ENCODE measurements at regions not wholly inside any gene's neighbourhood (a gene's known extent, or its start where the extent isn't known, plus 50 kb on each side); places are given as distances from the start of the nearest gene placed in this dataset.
A peak's percentile ranks its signal among the peaks of the same experiment; 100 is the strongest.

GRCh38 chr17:77325577-77326075 lies 184.9 kb downstream of the SEC14L1 start:
- H3K4me3 ChIP-seq (ENCODE audit: low read depth in 1 of 3, low read length in 3 of 3): no peak overlapping the region
- no peak for DNase-seq (ENCODE audit: low spot score)
- TF ChIP-seq FOXA2 (IDR thresholded peaks at IDR 0.05) (no peak), RXRA (IDR thresholded peaks at IDR 0.05) (no peak), FOXA1 (IDR thresholded peaks at IDR 0.05) (no peak), EGR1 (IDR thresholded peaks at IDR 0.05; ENCODE audit: low read depth in 2 of 2) (no peak), NR2F2 (IDR thresholded peaks at IDR 0.05) (no peak), MAX (IDR thresholded peaks at IDR 0.05) (no peak), CTCF (IDR thresholded peaks at IDR 0.05; ENCODE audit: low read depth, low read length, missing input control) (no peak), REST (IDR thresholded peaks at IDR 0.05) (no peak), HNF4A (conservative IDR thresholded peaks at IDR 0.05) (no peak), TAF1 (conservative IDR thresholded peaks at IDR 0.05) (no peak), ZBTB33 (IDR thresholded peaks at IDR 0.05) (no peak), RAD21 (IDR thresholded peaks at IDR 0.05) (no peak), HNF4G (IDR thresholded peaks at IDR 0.05) (no peak), ATF3 (IDR thresholded peaks at IDR 0.05) (no peak), YY1 (IDR thresholded peaks at IDR 0.05) (no peak), GABPA (IDR thresholded peaks at IDR 0.05 in 1 of 2, conservative IDR thresholded peaks at IDR 0.05 in 1 of 2) (no peak), JUND (IDR thresholded peaks at IDR 0.05) (no peak), SP1 (IDR thresholded peaks at IDR 0.05) (no peak)
- no peaks in the 10 kb centered on the region for H3K9me3 ChIP-seq (ENCODE audit: control insufficient read depth in 4 of 4, low read length in 3 of 4)
- no peak overlapping the region for H3K9ac ChIP-seq (ENCODE audit: low read depth in 1 of 2, low read length in 2 of 2)
- peaks cover 18 to 77% (median 58%) of the 10 kb centered on the region in 4 donors for H3K4me1 ChIP-seq (ENCODE audit: control insufficient read depth in 4 of 4, insufficient read depth in 4 of 4, low read length in 3 of 4)
- H3K27ac ChIP-seq (ENCODE audit: low read depth in 1 of 2, low read length in 2 of 2): peak overlapping the region; percentile 88 to 92
- no peaks in the 10 kb centered on the region for H3K27me3 ChIP-seq (ENCODE audit: control insufficient read depth in 4 of 4, insufficient read depth in 4 of 4, low read length in 3 of 4)
- no peaks in the 10 kb centered on the region for H3K36me3 ChIP-seq (ENCODE audit: control insufficient read depth in 4 of 4, insufficient read depth in 3 of 4, low read depth in 1 of 4, low read length in 3 of 4)
- WGBS: 85% methylated on average over 8 of the region's 8 CpGs

All from liver (tissue), 8 donors.